Parathyroid adenoma (tissue), 2 donors: ENCODE measurements at regions not wholly inside any gene's neighbourhood (a gene's known extent, or its start where the extent isn't known, plus 50 kb on each side); places are given as distances from the start of the nearest gene placed in this dataset.

Experiments used
- H2AFZ ChIP-seq: fragments of 300-600 bp; sonication (generic); one replicate; pipeline ENCODE4 v1.7.0; 2017; ENCODE audit warnings: antibody characterized with exemption, mild to moderate bottlenecking
- H3K27ac ChIP-seq: fragments of 300-600 bp; sonication (generic); one replicate; pipeline ENCODE4 v1.7.0; 2017
- H3K27me3 ChIP-seq: fragments of 300-600 bp; sonication (generic); one replicate; pipeline ENCODE4 v1.7.0; 2017; ENCODE audit warnings: low read length; ENCODE audit not compliant: control insufficient read depth, insufficient read depth
- H3K36me3 ChIP-seq: fragments of 300-600 bp; sonication (generic); one replicate; pipeline ENCODE4 v1.7.0; 2017; ENCODE audit warnings: low read length; ENCODE audit not compliant: control insufficient read depth, insufficient read depth
- H3K4me1 ChIP-seq: fragments of 300-600 bp; sonication (generic); one replicate; pipeline ENCODE4 v1.7.0; 2017; ENCODE audit warnings: control low read depth
- H3K4me2 ChIP-seq: fragments of 300-600 bp; sonication (generic); one replicate; pipeline ENCODE4 v1.7.0; 2017; ENCODE audit warnings: low read length
- H3K4me3 ChIP-seq: fragments of 300-600 bp; sonication (generic); one replicate; pipeline ENCODE4 v1.7.0; 2017; ENCODE audit warnings: low read depth, low read length
- H3K79me2 ChIP-seq: fragments of 300-600 bp; sonication (generic); one replicate; pipeline ENCODE4 v1.7.0; 2017; ENCODE audit warnings: control low read depth
- H3K9ac ChIP-seq: fragments of 300-600 bp; sonication (generic); one replicate; pipeline ENCODE4 v1.7.0; 2017; ENCODE audit warnings: mild to moderate bottlenecking
- H3K9me3 ChIP-seq: fragments of 300-600 bp; sonication (generic); one replicate; pipeline ENCODE4 v1.7.0; 2017; ENCODE audit warnings: low read length; ENCODE audit not compliant: control insufficient read depth
- CTCF ChIP-seq: fragments of 300-600 bp; sonication (generic); IDR thresholded peaks from one replicate; pipeline ENCODE4 v1.7.0; 2017; ENCODE audit warnings: antibody characterized with exemption, mild to moderate bottlenecking
- donor health status: primary hyperparathyroidism.

GRCh38 chr13:106225126-106225525, 310.3 kb downstream of the EFNB2 start:
- Histone ChIP-seq H2AFZ (no peak overlapping the region), H3K4me3 (no peak overlapping the region), H3K4me2 (no peak overlapping the region), H3K27ac (no peak overlapping the region), H3K4me1 (no peaks in the 10 kb centered on the region), H3K27me3 (no peaks in the 10 kb centered on the region), H3K36me3 (no peaks in the 10 kb centered on the region), H3K9me3 (no peaks in the 10 kb centered on the region), H3K79me2 (no peaks in the 10 kb centered on the region), H3K9ac (no peak overlapping the region)
- TF ChIP-seq CTCF: no peak

GRCh38 chr13:106220211-106220610, 315.3 kb downstream of the EFNB2 start:
- no peaks in the 10 kb centered on the region for H3K27me3 ChIP-seq
- no peak overlapping the region for H3K4me2 ChIP-seq
- no peak overlapping the region for H3K9ac ChIP-seq
- H3K4me1 ChIP-seq: no peaks in the 10 kb centered on the region
- H3K4me3 ChIP-seq: no peak overlapping the region
- H3K79me2 ChIP-seq: no peaks in the 10 kb centered on the region
- no peak overlapping the region for H2AFZ ChIP-seq
- no peaks in the 10 kb centered on the region for H3K9me3 ChIP-seq
- no peaks in the 10 kb centered on the region for H3K36me3 ChIP-seq
- TF ChIP-seq CTCF: no peak
- H3K27ac ChIP-seq: no peak overlapping the region

GRCh38 chr13:106213028-106213757, 322.3 kb downstream of the EFNB2 start:
- no peak overlapping the region for H3K4me3 ChIP-seq
- no peaks in the 10 kb centered on the region for H3K27me3 ChIP-seq
- no peak overlapping the region for H3K27ac ChIP-seq
- no peaks in the 10 kb centered on the region for H3K79me2 ChIP-seq
- no peak overlapping the region for H3K9ac ChIP-seq
- no peaks in the 10 kb centered on the region for H3K9me3 ChIP-seq
- no peak for TF ChIP-seq CTCF
- no peaks in the 10 kb centered on the region for H3K4me1 ChIP-seq
- no peak overlapping the region for H3K4me2 ChIP-seq
- no peaks in the 10 kb centered on the region for H3K36me3 ChIP-seq
- no peak overlapping the region for H2AFZ ChIP-seq

GRCh38 chr13:106212386-106213010, 323.0 kb downstream of the EFNB2 start:
- Histone ChIP-seq H2AFZ (no peak overlapping the region), H3K36me3 (no peaks in the 10 kb centered on the region), H3K9ac (no peak overlapping the region), H3K9me3 (no peaks in the 10 kb centered on the region), H3K4me3 (no peak overlapping the region), H3K79me2 (no peaks in the 10 kb centered on the region), H3K4me1 (no peaks in the 10 kb centered on the region), H3K4me2 (no peak overlapping the region), H3K27me3 (no peaks in the 10 kb centered on the region), H3K27ac (no peak overlapping the region)
- no peak for TF ChIP-seq CTCF

- H3K4me2 ChIP-seq: no peak overlapping the region
- H3K79me2 ChIP-seq: no peaks in the 10 kb centered on the region
- H3K9me3 ChIP-seq: no peaks in the 10 kb centered on the region
- H3K27me3 ChIP-seq: no peaks in the 10 kb centered on the region
- no peaks in the 10 kb centered on the region for H3K4me1 ChIP-seq
- no peak overlapping the region for H3K27ac ChIP-seq
- H3K36me3 ChIP-seq: no peaks in the 10 kb centered on the region
- no peak overlapping the region for H2AFZ ChIP-seq
- H3K9ac ChIP-seq: no peak overlapping the region
- no peak for TF ChIP-seq CTCF
- no peak overlapping the region for H3K4me3 ChIP-seq
Observed at GRCh38 chr13:106210324-106210723, 325.1 kb downstream of the EFNB2 start.
